H1 (cell line): ENCODE measurements at regions not wholly inside any gene's neighbourhood (a gene's known extent, or its start where the extent isn't known, plus 50 kb on each side); places are given as distances from the start of the nearest gene placed in this dataset.

Experiments
- CTCF ChIA-PET: fragments of 300-600 bp; sonication (Branson Sonifier 250); formaldehyde crosslinking; loops from one replicate; lab custom pipeline; 2021; ENCODE audit not compliant: partially characterized antibody; lab: Charles Lee
- POLR2A ChIA-PET: fragments of 300-600 bp; sonication (Branson Sonifier 250); formaldehyde crosslinking; loops from one replicate; lab custom pipeline; 2021; ENCODE audit warnings: inconsistent platforms; ENCODE audit not compliant: partially characterized antibody; lab: Charles Lee
- DNase-seq, 2 experiments: peaks; one replicate each; pipeline versions ENCODE4 v3.0.0 to v3.0.0-alpha.2; 2010 to 2022; ENCODE audit warnings: low spot score in 2 of 2, low read depth in 1 of 2, mixed read lengths in 1 of 2
- FAIRE-seq: peaks from 2 replicates; lab custom pipeline; 2011; peaks lifted over from hg19 to GRCh38; lab: Jason Lieb, UNC
- H2AFZ ChIP-seq: 2 replicates; pipeline ENCODE4 v1.8.1; 2012; ENCODE audit warnings: low read length, inconsistent platforms
- H2AK5ac ChIP-seq: 2 replicates; pipeline ENCODE4 v1.6.1; 2013; ENCODE audit warnings: low read depth, low read length
- H2BK120ac ChIP-seq: replicated peaks from 2 replicates; pipeline ENCODE3; 2013; ENCODE audit warnings: low read depth, low read length, inconsistent platforms
- H2BK12ac ChIP-seq: 2 replicates; pipeline ENCODE4 v1.6.1; 2013; ENCODE audit warnings: low read depth, low read length
- H2BK15ac ChIP-seq: 2 replicates; pipeline ENCODE4 v1.6.1; 2013; ENCODE audit warnings: low read length
- H2BK20ac ChIP-seq: 2 replicates; pipeline ENCODE4 v1.6.1; 2013; ENCODE audit warnings: low read length
- H2BK5ac ChIP-seq: 2 replicates; pipeline ENCODE4 v1.6.1; 2013; ENCODE audit warnings: low read depth, low read length
- H3K14ac ChIP-seq: 2 replicates; pipeline ENCODE4 v1.6.1; 2013; ENCODE audit warnings: inconsistent platforms; ENCODE audit not compliant: insufficient read length
- H3K18ac ChIP-seq: 2 replicates; pipeline ENCODE4 v1.6.1; 2013; ENCODE audit warnings: low read length; ENCODE audit errors: extremely low read depth
- H3K23ac ChIP-seq: 2 replicates; pipeline ENCODE4 v1.6.1; 2013; ENCODE audit warnings: inconsistent platforms; ENCODE audit not compliant: insufficient read length
- H3K23me2 ChIP-seq: 2 replicates; pipeline ENCODE4 v1.6.1; 2013; ENCODE audit warnings: low read depth, low read length
- H3K27ac ChIP-seq: 2 replicates; pipeline ENCODE4 v1.6.1; 2011; ENCODE audit warnings: low read depth, low read length, inconsistent platforms
- H3K27me3 ChIP-seq, 4 experiments: replicated peaks in 1 of 4; 1 replicate in 1 of 4; 2 replicates in 3 of 4; pipeline versions ENCODE4 v1.6.1 to v1.8.1; 2011 to 2013; ENCODE audit warnings: low read length in 3 of 4, mild to moderate bottlenecking in 3 of 4, inconsistent platforms in 2 of 4, mixed read lengths in 2 of 4, moderate library complexity in 1 of 4; ENCODE audit not compliant: control insufficient read depth in 3 of 4, insufficient read depth in 3 of 4; ENCODE audit errors: extremely low read depth in 1 of 4
- H3K36me3 ChIP-seq, 4 experiments: 2 replicates each; pipeline versions ENCODE4 v1.6.1 to v1.8.1; 2011 to 2013; ENCODE audit warnings: mild to moderate bottlenecking in 4 of 4, low read length in 3 of 4, moderate library complexity in 2 of 4, control low read depth in 1 of 4, inconsistent platforms in 1 of 4; ENCODE audit not compliant: insufficient read depth in 4 of 4, control insufficient read depth in 2 of 4
- H3K4ac ChIP-seq: replicated peaks from 2 replicates; pipeline ENCODE3; 2013; ENCODE audit warnings: low read length, low read depth, mixed read lengths, inconsistent platforms; ENCODE audit not compliant: insufficient read length
- H3K4me1 ChIP-seq, 4 experiments: replicated peaks in 1 of 4; 1 replicate in 1 of 4; 2 replicates in 3 of 4; pipeline versions ENCODE4 v1.6.1 to v1.8.1; 2011 to 2013; ENCODE audit warnings: low read length in 3 of 4, inconsistent platforms in 2 of 4, mixed read lengths in 1 of 4; ENCODE audit not compliant: insufficient read depth in 4 of 4, control insufficient read depth in 3 of 4
- H3K4me2 ChIP-seq, 2 experiments: 2 replicates each; pipeline versions ENCODE4 v1.6.1 to v1.8.1; 2011 to 2013; ENCODE audit warnings: low read depth in 2 of 2, low read length in 2 of 2, control low read depth in 1 of 2, inconsistent platforms in 1 of 2, mild to moderate bottlenecking in 1 of 2; ENCODE audit not compliant: insufficient read depth in 1 of 2
- H3K4me3 ChIP-seq, 4 experiments: fragments of 200-600, 300-600 bp in 1 of 4; sonication (generic), shearing (Covaris generic), sonication (Bioruptor Twin) in 1 of 4; 2 replicates each; pipeline versions ENCODE4 v1.5.1 to v1.8.1; 2011 to 2016; ENCODE audit warnings: low read length in 4 of 4, low read depth in 3 of 4, control low read depth in 2 of 4, inconsistent platforms in 2 of 4, mild to moderate bottlenecking in 2 of 4, mixed read lengths in 1 of 4, moderate library complexity in 1 of 4; ENCODE audit not compliant: insufficient read depth in 2 of 4; ENCODE audit errors: extremely low read depth in 1 of 4
- H3K56ac ChIP-seq: replicated peaks from 2 replicates; pipeline ENCODE3; 2013; ENCODE audit warnings: low read depth, mild to moderate bottlenecking, mixed read lengths, low read length, inconsistent platforms; ENCODE audit not compliant: insufficient read length
- H3K79me1 ChIP-seq: 2 replicates; pipeline ENCODE4 v1.6.1; 2013; ENCODE audit warnings: low read depth, low read length, control low read depth
- H3K79me2 ChIP-seq, 2 experiments: 2 replicates each; pipeline versions ENCODE4 v1.6.1 to v1.8.1; 2012 to 2013; ENCODE audit warnings: low read length in 2 of 2, mild to moderate bottlenecking in 2 of 2, inconsistent platforms in 1 of 2; ENCODE audit not compliant: insufficient read depth in 2 of 2, control insufficient read depth in 1 of 2
- H3K9ac ChIP-seq, 4 experiments: replicated peaks in 1 of 4; 1 replicate in 1 of 4; 2 replicates in 3 of 4; pipeline versions ENCODE4 v1.6.1 to v1.8.1; 2011 to 2013; ENCODE audit warnings: low read depth in 3 of 4, low read length in 3 of 4, control low read depth in 2 of 4, mild to moderate bottlenecking in 2 of 4, moderate library complexity in 2 of 4, inconsistent platforms in 1 of 4; ENCODE audit errors: extremely low read depth in 1 of 4
- H3K9me3 ChIP-seq, 2 experiments: 2 replicates each; pipeline versions ENCODE4 v1.6.1 to v1.8.1; 2012 to 2013; ENCODE audit warnings: mild to moderate bottlenecking in 2 of 2, moderate library complexity in 2 of 2, control low read depth in 1 of 2, inconsistent platforms in 1 of 2, low read depth in 1 of 2, low read length in 1 of 2, mixed read lengths in 1 of 2; ENCODE audit not compliant: insufficient read depth in 2 of 2
- H4K20me1 ChIP-seq, 2 experiments: replicated peaks in 1 of 2; 2 replicates each; pipeline versions ENCODE3 to v1.8.1; 2011 to 2013; ENCODE audit warnings: inconsistent platforms in 2 of 2, low read length in 2 of 2, mild to moderate bottlenecking in 1 of 2; ENCODE audit not compliant: insufficient read depth in 2 of 2, control insufficient read depth in 1 of 2
- H4K5ac ChIP-seq: 2 replicates; pipeline ENCODE4 v1.6.1; 2013; ENCODE audit warnings: low read length, low read depth, mixed read lengths, inconsistent platforms; ENCODE audit not compliant: insufficient read length
- H4K8ac ChIP-seq: 2 replicates; pipeline ENCODE4 v1.8.0; 2013; ENCODE audit warnings: mild to moderate bottlenecking, moderate library complexity, low read length, inconsistent platforms; ENCODE audit not compliant: insufficient read depth; ENCODE audit errors: extremely low read depth
- H4K91ac ChIP-seq: replicated peaks from 2 replicates; pipeline ENCODE3; 2013; ENCODE audit warnings: low read length, mixed read lengths, inconsistent platforms; ENCODE audit not compliant: insufficient read length
- BACH1 ChIP-seq: IDR thresholded peaks from 2 replicates; pipeline ENCODE4 v1.6.1; 2012; ENCODE audit warnings: low read length, improper control_type of control experiment
- KDM1A ChIP-seq: fragments of 200-600, 300-600 bp; sonication (generic); IDR thresholded peaks from 2 replicates; pipeline ENCODE4 v1.7.1; 2016; ENCODE audit warnings: mild to moderate bottlenecking, low read length, borderline replicate concordance
- SP1 ChIP-seq: IDR thresholded peaks from 2 replicates; pipeline ENCODE4 v1.6.1; 2011; ENCODE audit warnings: low read depth, low read length
- TCF12 ChIP-seq: IDR thresholded peaks from 2 replicates; pipeline ENCODE4 v1.6.1; 2011; ENCODE audit warnings: low read depth, mild to moderate bottlenecking, low read length
- WGBS, 2 experiments: shearing (Covaris generic) in 1 of 2; methylation state at CpG; one replicate each; pipeline versions ENCODE4 v1.1.6 to v1.1.7; 2013 to 2015; ENCODE audit warnings: low lambda C conversion rate in 2 of 2, mixed read lengths in 2 of 2, inconsistent platforms in 1 of 2, low coverage in 1 of 2, missing lambda C conversion rate in 1 of 2; ENCODE audit not compliant: insufficient replicate concordance in 2 of 2, insufficient coverage in 1 of 2, insufficient read length in 1 of 2; ENCODE audit errors: extremely low coverage in 1 of 2, missing lambda C conversion rate in 1 of 2; 5-methylcytosine and 5-hydroxymethylcytosine counted together

- no peak for FAIRE-seq
- H3K23ac ChIP-seq = no peak overlapping the region
- 94% methylated on average over 1 of the region's 1 CpG; no CpG with 5 or more reads in 1 of the 2 experiments for WGBS, 2 experiments
These were observed 155.6 kb upstream of the SEMA6A start for GRCh38 chr5:116730185-116730584.

More at GRCh38 chr5:116730185-116730584, 155.6 kb upstream of the SEMA6A start:
- DNase-seq = no peak
- Histone ChIP-seq H3K79me2 (no peaks in the 10 kb centered on the region), H4K20me1 (no peaks in the 10 kb centered on the region), H3K4me2 (no peak overlapping the region), H3K36me3 (no peaks in the 10 kb centered on the region), H2BK12ac (no peak overlapping the region), H3K18ac (no peak overlapping the region), H3K14ac (no peak overlapping the region), H3K23me2 (no peaks in the 10 kb centered on the region; the same call in 1 of the 2 replicates), H4K5ac (no peak overlapping the region), H3K9me3 (no peaks in the 10 kb centered on the region), H3K4me3 (no peak overlapping the region), H2BK20ac (no peak overlapping the region), H3K79me1 (no peaks in the 10 kb centered on the region), H3K9ac (no peak overlapping the region), H2AFZ (no peak overlapping the region), H2BK5ac (no peak overlapping the region), H2BK15ac (no peak overlapping the region), H3K56ac (no peak overlapping the region), H3K4me1 (peaks cover 0 to 9% (median 2%) of the 10 kb centered on the region in 4 experiments; a peak in 3 of 7 replicates), H3K27me3 (no peaks in the 10 kb centered on the region), H4K8ac (no peak overlapping the region), H4K91ac (no peak overlapping the region), H3K27ac (no peak overlapping the region), H2BK120ac (no peak overlapping the region), H3K4ac (no peak overlapping the region), H2AK5ac (no peak overlapping the region)
- CTCF ChIA-PET = interaction anchor here (0.9 kb wide), 1 partner anchor 245 kb away, joined by 3 read pairs; no protein-coding TSS in a partner anchor
- no peak for TF ChIP-seq TCF12
- TF ChIP-seq KDM1A = no peak
- TF ChIP-seq SP1 = no peak
- TF ChIP-seq BACH1 = no peak
- POLR2A ChIA-PET = no interaction called here
